ENCODE measurements at regions not wholly inside any gene's neighbourhood (a gene's known extent, or its start where the extent isn't known, plus 50 kb on each side); places are given as distances from the start of the nearest gene placed in this dataset.

GRCh38 chr2:145818890-145819504, 1299.1 kb upstream of the ZEB2 start:
- no peak overlapping the region for H3K9ac ChIP-seq (ENCODE audit: extremely low read depth, insufficient read length, low read length)
- no peak overlapping the region for H3K4me2 ChIP-seq (ENCODE audit: insufficient read depth, insufficient read length, low read length)
- no peak overlapping the region for H3K23ac ChIP-seq (ENCODE audit: insufficient read length, low read depth, low read length)
- no peak overlapping the region for H2BK120ac ChIP-seq (ENCODE audit: low read depth, low read length, poor library complexity, severe bottlenecking)
- H2BK12ac ChIP-seq (ENCODE audit: insufficient read length, low read depth, low read length), result no peak overlapping the region
- no peaks in the 10 kb centered on the region for H3K9me3 Mint-ChIP-seq
- no peak overlapping the region for H2BK5ac ChIP-seq (ENCODE audit: insufficient read length, low read length)
- H3K27me3 Mint-ChIP-seq (ENCODE audit: low read depth), result no peaks in the 10 kb centered on the region
- H3K27ac ChIP-seq (ENCODE audit: insufficient read length, low read depth, low read length), result no peak overlapping the region
- DNase-seq, result no peak
- H2AFZ ChIP-seq (ENCODE audit: low read length), result no peak overlapping the region
- no peak for TF ChIP-seq CTCF (conservative IDR thresholded peaks at IDR 0.05)
- no peak overlapping the region for H3K4ac ChIP-seq (ENCODE audit: low read depth, low read length)
- no peaks in the 10 kb centered on the region for H4K20me1 ChIP-seq (ENCODE audit: control insufficient read depth, insufficient read depth, insufficient read length)
- no peaks in the 10 kb centered on the region for H3K79me2 ChIP-seq (ENCODE audit: insufficient read depth, low read length)
- no peak overlapping the region for H3K56ac ChIP-seq (ENCODE audit: insufficient read length, low read depth, low read length)
- no peaks in the 10 kb centered on the region for H3K36me3 Mint-ChIP-seq (ENCODE audit: insufficient read depth in 1 of 3, low read depth in 3 of 3)
- H2BK20ac ChIP-seq (ENCODE audit: low read depth, low read length, poor library complexity, severe bottlenecking), result no peak overlapping the region
- H3K79me1 ChIP-seq (ENCODE audit: insufficient read depth, low read depth, low read length, poor library complexity, severe bottlenecking), result no peaks in the 10 kb centered on the region
- H3K4me1 ChIP-seq (ENCODE audit: insufficient read depth, low read length), result no peaks in the 10 kb centered on the region; the same call in 1 of the 2 replicates
- no peak overlapping the region for H3K14ac ChIP-seq (ENCODE audit: insufficient read depth, low read length)
- peaks cover 16 to 20% of the 10 kb centered on the region in 2 experiments for H3K4me1 Mint-ChIP-seq
- H4K5ac ChIP-seq (ENCODE audit: insufficient read length, low read depth, low read length), result no peak overlapping the region
- H4K8ac ChIP-seq (replicated peaks; ENCODE audit: insufficient read length, low read depth, low read length), result no peak overlapping the region
- H3K27me3 ChIP-seq (ENCODE audit: insufficient read depth, low read length), result no peaks in the 10 kb centered on the region
- H3K27ac Mint-ChIP-seq, result peak overlapping the region in 1 of 3 experiments; percentile 29; a peak in 1 of 7 replicates
- H3K23me2 ChIP-seq (ENCODE audit: insufficient read length, low read depth, low read length, poor library complexity, severe bottlenecking), result no peaks in the 10 kb centered on the region
- H4K91ac ChIP-seq (ENCODE audit: insufficient read length, low read depth, low read length), result no peak overlapping the region
- no peaks in the 10 kb centered on the region for H3K9me3 ChIP-seq (ENCODE audit: control insufficient read depth, low read depth, low read length)
- H3K4me3 Mint-ChIP-seq, result no peak overlapping the region
- H2AK5ac ChIP-seq (ENCODE audit: insufficient read length, low read length), result no peak overlapping the region
- H3T11ph ChIP-seq (ENCODE audit: low read length), result no peak overlapping the region
- H2BK15ac ChIP-seq (ENCODE audit: low read depth, low read length), result no peak overlapping the region
- no peak overlapping the region for H3K18ac ChIP-seq (ENCODE audit: insufficient read length, low read depth, low read length)
